ENCODE measurements at regions not wholly inside any gene's neighbourhood (a gene's known extent, or its start where the extent isn't known, plus 50 kb on each side); places are given as distances from the start of the nearest gene placed in this dataset.

GRCh38 chr2:111668741-111669140 lies 215.3 kb downstream of the ANAPC1 start:
- H3K27ac ChIP-seq (replicated peaks; ENCODE audit: low read length): no peak overlapping the region
- no peaks in the 10 kb centered on the region for H3K27me3 ChIP-seq (ENCODE audit: control insufficient read depth in 3 of 3, insufficient read depth in 3 of 3, low read depth in 1 of 3, low read length in 3 of 3)
- peaks cover 17 to 26% of the 10 kb centered on the region in 2 donors for H3K9me3 ChIP-seq (replicated peaks in 1 of 2; ENCODE audit: control insufficient read depth in 2 of 2, insufficient read depth in 1 of 2, low read depth in 1 of 2, low read length in 2 of 2)
- no peak overlapping the region for H2BK12ac ChIP-seq (ENCODE audit: low read length)
- H3K23ac ChIP-seq (ENCODE audit: low read depth, low read length, poor library complexity): no peak overlapping the region
- H2BK120ac ChIP-seq (ENCODE audit: low read depth, low read length): no peak overlapping the region
- no peak overlapping the region for H4K8ac ChIP-seq (ENCODE audit: low read depth, low read length)
- no peak overlapping the region for H2AFZ ChIP-seq (ENCODE audit: low read length)
- H2BK5ac ChIP-seq (ENCODE audit: low read length): no peak overlapping the region
- no CpG with 5 or more reads among the region's 5 CpGs for WGBS, 2 donors (ENCODE audit: extremely low coverage in 2 of 2, insufficient read length in 2 of 2, insufficient replicate concordance in 1 of 2)
- H4K91ac ChIP-seq (ENCODE audit: low read depth, low read length, poor library complexity): no peak overlapping the region
- DNase-seq (ENCODE audit: low spot score): no peak
- no peak overlapping the region for H3K4ac ChIP-seq (ENCODE audit: low read length)
- no peak overlapping the region for H3K9ac ChIP-seq (ENCODE audit: low read depth, low read length, poor library complexity)
- H2BK15ac ChIP-seq (ENCODE audit: low read length): no peak overlapping the region
- H3K36me3 ChIP-seq (replicated peaks in 1 of 2; ENCODE audit: control insufficient read depth in 2 of 2, insufficient read depth in 2 of 2, low read length in 2 of 2): no peaks in the 10 kb centered on the region
- H3K79me1 ChIP-seq (ENCODE audit: low read depth, low read length): no peaks in the 10 kb centered on the region
- H3K4me3 ChIP-seq (ENCODE audit: low read length in 2 of 2): no peak overlapping the region
- no peak overlapping the region for H3K18ac ChIP-seq (ENCODE audit: low read length)
- peaks cover under 1 to 24% of the 10 kb centered on the region in 2 donors for H3K4me1 ChIP-seq (ENCODE audit: control insufficient read depth in 2 of 2, insufficient read depth in 1 of 2, low read depth in 1 of 2, low read length in 2 of 2)
- no peak overlapping the region for H2AK5ac ChIP-seq (ENCODE audit: low read depth, low read length)
- no peak overlapping the region for H3K4me2 ChIP-seq (ENCODE audit: insufficient read depth, low read length, poor library complexity, severe bottlenecking)
- H3K14ac ChIP-seq (ENCODE audit: low read length): no peak overlapping the region

- H2BK15ac ChIP-seq (ENCODE audit: low read length): no peak overlapping the region
- peaks cover 17 to 26% of the 10 kb centered on the region in 2 donors for H3K9me3 ChIP-seq (replicated peaks in 1 of 2; ENCODE audit: control insufficient read depth in 2 of 2, insufficient read depth in 1 of 2, low read depth in 1 of 2, low read length in 2 of 2)
- H3K18ac ChIP-seq (ENCODE audit: low read length): no peak overlapping the region
- no peak overlapping the region for H2BK120ac ChIP-seq (ENCODE audit: low read depth, low read length)
- H3K14ac ChIP-seq (ENCODE audit: low read length): no peak overlapping the region
- no peak overlapping the region for H2BK12ac ChIP-seq (ENCODE audit: low read length)
- H3K4ac ChIP-seq (ENCODE audit: low read length): no peak overlapping the region
- H3K9ac ChIP-seq (ENCODE audit: low read depth, low read length, poor library complexity): no peak overlapping the region
- H3K23ac ChIP-seq (ENCODE audit: low read depth, low read length, poor library complexity): no peak overlapping the region
- no peaks in the 10 kb centered on the region for H3K27me3 ChIP-seq (ENCODE audit: control insufficient read depth in 3 of 3, insufficient read depth in 3 of 3, low read depth in 1 of 3, low read length in 3 of 3)
- peak overlapping the region in 1 of 2 donors; percentile 34 for H3K4me3 ChIP-seq (ENCODE audit: low read length in 2 of 2)
- peak overlapping the region; percentile 35 for H2AFZ ChIP-seq (ENCODE audit: low read length)
- no peak overlapping the region for H4K8ac ChIP-seq (ENCODE audit: low read depth, low read length)
- no peak overlapping the region for H2AK5ac ChIP-seq (ENCODE audit: low read depth, low read length)
- H3K4me2 ChIP-seq (ENCODE audit: insufficient read depth, low read length, poor library complexity, severe bottlenecking): no peak overlapping the region
- no CpG with 5 or more reads among the region's 11 CpGs for WGBS, 2 donors (ENCODE audit: extremely low coverage in 2 of 2, insufficient read length in 2 of 2, insufficient replicate concordance in 1 of 2)
- H3K36me3 ChIP-seq (replicated peaks in 1 of 2; ENCODE audit: control insufficient read depth in 2 of 2, insufficient read depth in 2 of 2, low read length in 2 of 2): no peaks in the 10 kb centered on the region
- H3K79me1 ChIP-seq (ENCODE audit: low read depth, low read length): no peaks in the 10 kb centered on the region
- no peak for DNase-seq (ENCODE audit: low spot score)
- H2BK5ac ChIP-seq (ENCODE audit: low read length): no peak overlapping the region
- no peak overlapping the region for H4K91ac ChIP-seq (ENCODE audit: low read depth, low read length, poor library complexity)
- peaks cover 0 to 24% of the 10 kb centered on the region in 2 donors for H3K4me1 ChIP-seq (ENCODE audit: control insufficient read depth in 2 of 2, insufficient read depth in 1 of 2, low read depth in 1 of 2, low read length in 2 of 2)
- H3K27ac ChIP-seq (replicated peaks; ENCODE audit: low read length): no peak overlapping the region
These were observed 213.9 kb downstream of the ANAPC1 start for GRCh38 chr2:111669928-111670695.

DNA sequence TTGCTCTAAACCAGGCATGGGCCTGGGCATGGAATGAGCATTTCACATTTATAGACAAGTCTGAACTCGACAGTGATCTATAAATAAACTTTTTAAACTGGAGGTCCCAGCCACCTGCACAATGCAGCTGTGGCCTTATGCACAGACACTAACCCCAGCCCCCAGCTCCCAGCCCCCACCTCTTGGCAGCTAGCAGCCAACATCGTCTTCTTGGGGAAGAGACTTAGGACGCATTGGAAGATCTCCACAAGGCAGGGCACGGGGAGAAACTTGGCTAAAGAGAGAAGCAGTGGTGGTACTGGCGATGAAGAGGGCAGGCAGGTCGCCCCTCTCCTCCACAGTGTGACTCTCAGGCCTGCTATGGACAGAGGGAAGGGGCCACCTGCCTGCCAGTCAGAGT lies 213.2 kb downstream of the ANAPC1 start:
- Histone ChIP-seq H2BK15ac (ENCODE audit: low read length) (no peak overlapping the region), H3K14ac (ENCODE audit: low read length) (no peak overlapping the region), H4K91ac (ENCODE audit: low read depth, low read length, poor library complexity) (no peak overlapping the region), H4K8ac (ENCODE audit: low read depth, low read length) (no peak overlapping the region), H3K79me1 (ENCODE audit: low read depth, low read length) (no peaks in the 10 kb centered on the region), H2AK5ac (ENCODE audit: low read depth, low read length) (no peak overlapping the region), H2AFZ (ENCODE audit: low read length) (peak overlapping the region; percentile 33), H3K9me3 (replicated peaks in 1 of 2; ENCODE audit: control insufficient read depth in 2 of 2, insufficient read depth in 1 of 2, low read depth in 1 of 2, low read length in 2 of 2) (peaks cover 17 to 26% of the 10 kb centered on the region in 2 donors), H2BK12ac (ENCODE audit: low read length) (no peak overlapping the region), H3K27me3 (ENCODE audit: control insufficient read depth in 3 of 3, insufficient read depth in 3 of 3, low read depth in 1 of 3, low read length in 3 of 3) (no peaks in the 10 kb centered on the region), H3K4ac (ENCODE audit: low read length) (no peak overlapping the region), H2BK5ac (ENCODE audit: low read length) (no peak overlapping the region), H3K9ac (ENCODE audit: low read depth, low read length, poor library complexity) (no peak overlapping the region), H3K4me1 (ENCODE audit: control insufficient read depth in 2 of 2, insufficient read depth in 1 of 2, low read depth in 1 of 2, low read length in 2 of 2) (peaks cover 0 to 24% of the 10 kb centered on the region in 2 donors), H3K36me3 (replicated peaks in 1 of 2; ENCODE audit: control insufficient read depth in 2 of 2, insufficient read depth in 2 of 2, low read length in 2 of 2) (no peaks in the 10 kb centered on the region), H3K23ac (ENCODE audit: low read depth, low read length, poor library complexity) (no peak overlapping the region), H3K18ac (ENCODE audit: low read length) (no peak overlapping the region), H3K4me2 (ENCODE audit: insufficient read depth, low read length, poor library complexity, severe bottlenecking) (no peak overlapping the region), H2BK120ac (ENCODE audit: low read depth, low read length) (no peak overlapping the region), H3K27ac (replicated peaks; ENCODE audit: low read length) (no peak overlapping the region), H3K4me3 (ENCODE audit: low read length in 2 of 2) (peak overlapping the region in 1 of 2 donors; percentile 57)
- no CpG with 5 or more reads among the region's 6 CpGs for WGBS, 2 donors (ENCODE audit: extremely low coverage in 2 of 2, insufficient read length in 2 of 2, insufficient replicate concordance in 1 of 2)
- DNase-seq (ENCODE audit: low spot score): no peak

GRCh38 chr2:111671426-111672150 lies 212.4 kb downstream of the ANAPC1 start:
- no CpG with 5 or more reads among the region's 15 CpGs for WGBS, 2 donors (ENCODE audit: extremely low coverage in 2 of 2, insufficient read length in 2 of 2, insufficient replicate concordance in 1 of 2)
- H3K27ac ChIP-seq (replicated peaks; ENCODE audit: low read length): no peak overlapping the region
- no peak overlapping the region for H3K4me3 ChIP-seq (ENCODE audit: low read length in 2 of 2)
- H2BK15ac ChIP-seq (ENCODE audit: low read length): no peak overlapping the region
- H3K79me1 ChIP-seq (ENCODE audit: low read depth, low read length): no peaks in the 10 kb centered on the region
- no peak overlapping the region for H2BK120ac ChIP-seq (ENCODE audit: low read depth, low read length)
- peaks cover 17 to 26% of the 10 kb centered on the region in 2 donors for H3K9me3 ChIP-seq (replicated peaks in 1 of 2; ENCODE audit: control insufficient read depth in 2 of 2, insufficient read depth in 1 of 2, low read depth in 1 of 2, low read length in 2 of 2)
- H3K4me2 ChIP-seq (ENCODE audit: insufficient read depth, low read length, poor library complexity, severe bottlenecking): no peak overlapping the region
- H3K4me1 ChIP-seq (ENCODE audit: control insufficient read depth in 2 of 2, insufficient read depth in 1 of 2, low read depth in 1 of 2, low read length in 2 of 2): peaks cover 0 to 24% of the 10 kb centered on the region in 2 donors
- H3K27me3 ChIP-seq (ENCODE audit: control insufficient read depth in 3 of 3, insufficient read depth in 3 of 3, low read depth in 1 of 3, low read length in 3 of 3): no peaks in the 10 kb centered on the region
- H3K14ac ChIP-seq (ENCODE audit: low read length): no peak overlapping the region
- no peak overlapping the region for H4K91ac ChIP-seq (ENCODE audit: low read depth, low read length, poor library complexity)
- no peak overlapping the region for H3K9ac ChIP-seq (ENCODE audit: low read depth, low read length, poor library complexity)
- no peak overlapping the region for H3K18ac ChIP-seq (ENCODE audit: low read length)
- H4K8ac ChIP-seq (ENCODE audit: low read depth, low read length): no peak overlapping the region
- H3K36me3 ChIP-seq (replicated peaks in 1 of 2; ENCODE audit: control insufficient read depth in 2 of 2, insufficient read depth in 2 of 2, low read length in 2 of 2): no peaks in the 10 kb centered on the region
- H2BK12ac ChIP-seq (ENCODE audit: low read length): no peak overlapping the region
- no peak overlapping the region for H2BK5ac ChIP-seq (ENCODE audit: low read length)
- H2AFZ ChIP-seq (ENCODE audit: low read length): peak overlapping the region; percentile 9
- no peak overlapping the region for H2AK5ac ChIP-seq (ENCODE audit: low read depth, low read length)
- no peak overlapping the region for H3K4ac ChIP-seq (ENCODE audit: low read length)
- DNase-seq (ENCODE audit: low spot score): no peak
- no peak overlapping the region for H3K23ac ChIP-seq (ENCODE audit: low read depth, low read length, poor library complexity)

Measured in neuronal stem cell (in vitro differentiated cells).